OCI-LY1 (cell line): ENCODE measurements at regions not wholly inside any gene's neighbourhood (a gene's known extent, or its start where the extent isn't known, plus 50 kb on each side); places are given as distances from the start of the nearest gene placed in this dataset.

Experiments
- H2AFZ ChIP-seq: fragments of 200-600 bp; sonication (generic), shearing (Covaris generic); 2 replicates; pipeline ENCODE4 v1.6.0; 2014; ENCODE audit warnings: antibody characterized with exemption, mild to moderate bottlenecking, low read length
- H3F3A ChIP-seq: fragments of 200-600 bp; sonication (generic), shearing (Covaris generic); 2 replicates; pipeline ENCODE4 v1.6.0; 2014; ENCODE audit warnings: mild to moderate bottlenecking, antibody characterized with exemption, low read length, moderate library complexity; ENCODE audit not compliant: insufficient read depth
- H3K27ac ChIP-seq: fragments of 200-600 bp; sonication (generic); 2 replicates; pipeline ENCODE4 v1.5.1; 2014; ENCODE audit warnings: low read length, mixed run types, mild to moderate bottlenecking, low read depth; ENCODE audit not compliant: poor library complexity, severe bottlenecking
- H3K27me3 ChIP-seq: fragments of 200-600 bp; sonication (generic); 2 replicates; pipeline ENCODE4 v1.6.0; 2014; ENCODE audit warnings: antibody characterized with exemption, mild to moderate bottlenecking, low read length, moderate library complexity; ENCODE audit not compliant: insufficient read depth
- H3K36me3 ChIP-seq: fragments of 200-600 bp; sonication (generic); 2 replicates; pipeline ENCODE4 v1.6.1; 2014; ENCODE audit warnings: mild to moderate bottlenecking, antibody characterized with exemption, low read length, moderate library complexity, mixed read lengths; ENCODE audit not compliant: insufficient read depth
- H3K4me1 ChIP-seq: fragments of 200-600 bp; sonication (generic); 2 replicates; pipeline ENCODE4 v1.5.1; 2014; ENCODE audit warnings: mild to moderate bottlenecking, low read length, moderate library complexity; ENCODE audit not compliant: insufficient read depth, severe bottlenecking
- H3K4me2 ChIP-seq: fragments of 200-600 bp; sonication (generic), shearing (Covaris generic); 2 replicates; pipeline ENCODE4 v1.6.1; 2014; ENCODE audit warnings: low read length
- H3K4me3 ChIP-seq: fragments of 200-600 bp; sonication (generic); 2 replicates; pipeline ENCODE4 v1.5.1; 2014; ENCODE audit warnings: low read length, low read depth, mild to moderate bottlenecking, mixed read lengths; ENCODE audit not compliant: poor library complexity, severe bottlenecking
- H3K79me2 ChIP-seq: fragments of 200-600 bp; shearing (Covaris generic); 2 replicates; pipeline ENCODE4 v1.6.1; 2016; ENCODE audit warnings: mixed run types, low read length, mixed read lengths; ENCODE audit not compliant: insufficient read depth
- H3K9ac ChIP-seq: fragments of 200-600 bp; sonication (generic), shearing (Covaris generic); 2 replicates; pipeline ENCODE4 v1.6.1; 2014; ENCODE audit warnings: mild to moderate bottlenecking, low read length, mixed read lengths
- H3K9me2 ChIP-seq: fragments of 200-600 bp; sonication (generic), shearing (Covaris generic); 2 replicates; pipeline ENCODE4 v1.6.1; 2014; ENCODE audit warnings: low read depth, mild to moderate bottlenecking, low read length, mixed read lengths
- H3K9me3 ChIP-seq: fragments of 200-600 bp; shearing (Covaris generic); 2 replicates; pipeline ENCODE4 v1.6.1; 2014; ENCODE audit warnings: low read length, mixed read lengths
- H4K20me1 ChIP-seq: fragments of 200-600 bp; sonication (generic), shearing (Covaris generic); 2 replicates; pipeline ENCODE4 v1.6.0; 2016; ENCODE audit warnings: mild to moderate bottlenecking, low read length; ENCODE audit not compliant: insufficient read depth
- CTCF ChIP-seq: fragments of 200-600 bp; sonication (generic), shearing (Covaris generic); IDR thresholded peaks from 2 replicates; pipeline ENCODE4 v1.5.1; 2017; ENCODE audit warnings: mild to moderate bottlenecking, antibody characterized with exemption, low read length, moderate library complexity, mixed read lengths
- EZH2 ChIP-seq: fragments of 200-600 bp; sonication (generic), shearing (Covaris generic); IDR thresholded peaks from 2 replicates; pipeline ENCODE4 v1.8.0; 2017; ENCODE audit warnings: borderline replicate concordance, mixed run types, mild to moderate bottlenecking, antibody characterized with exemption, low read length, moderate library complexity, mixed read lengths

DNA sequence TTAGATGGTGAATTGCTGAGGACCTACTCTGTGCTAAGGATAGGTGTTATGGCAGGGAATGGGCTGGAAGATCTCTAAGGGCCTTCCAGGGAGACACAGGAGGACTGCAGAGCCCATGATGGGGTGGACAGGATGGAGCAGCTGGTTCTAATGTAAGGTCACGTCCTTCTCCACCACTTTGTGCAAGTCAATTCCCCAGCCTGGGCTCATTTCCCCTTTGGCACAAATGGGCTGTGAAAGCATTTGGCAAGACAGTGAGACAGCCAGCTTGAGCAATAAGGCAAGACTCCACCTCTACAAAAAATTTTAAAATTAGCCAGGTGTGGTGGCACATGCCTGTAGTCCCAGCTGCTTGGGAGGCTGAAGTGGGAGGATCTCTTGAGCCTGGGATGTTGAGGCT, 81.4 kb upstream of the THY1 start:
- no peaks in the 10 kb centered on the region for H3K79me2 ChIP-seq
- no peak for TF ChIP-seq EZH2
- TF ChIP-seq CTCF, result no peak
- H3K27ac ChIP-seq, result no peak overlapping the region
- no peak overlapping the region for H2AFZ ChIP-seq
- no peak overlapping the region for H3K9ac ChIP-seq
- no peaks in the 10 kb centered on the region for H3K36me3 ChIP-seq
- no peak overlapping the region for H3K4me3 ChIP-seq
- no peaks in the 10 kb centered on the region for H3F3A ChIP-seq
- no peaks in the 10 kb centered on the region for H3K9me3 ChIP-seq
- H4K20me1 ChIP-seq, result no peaks in the 10 kb centered on the region
- no peaks in the 10 kb centered on the region for H3K9me2 ChIP-seq
- H3K27me3 ChIP-seq, result no peaks in the 10 kb centered on the region; the same call in 1 of the 2 replicates
- no peaks in the 10 kb centered on the region for H3K4me1 ChIP-seq
- no peak overlapping the region for H3K4me2 ChIP-seq

DNA sequence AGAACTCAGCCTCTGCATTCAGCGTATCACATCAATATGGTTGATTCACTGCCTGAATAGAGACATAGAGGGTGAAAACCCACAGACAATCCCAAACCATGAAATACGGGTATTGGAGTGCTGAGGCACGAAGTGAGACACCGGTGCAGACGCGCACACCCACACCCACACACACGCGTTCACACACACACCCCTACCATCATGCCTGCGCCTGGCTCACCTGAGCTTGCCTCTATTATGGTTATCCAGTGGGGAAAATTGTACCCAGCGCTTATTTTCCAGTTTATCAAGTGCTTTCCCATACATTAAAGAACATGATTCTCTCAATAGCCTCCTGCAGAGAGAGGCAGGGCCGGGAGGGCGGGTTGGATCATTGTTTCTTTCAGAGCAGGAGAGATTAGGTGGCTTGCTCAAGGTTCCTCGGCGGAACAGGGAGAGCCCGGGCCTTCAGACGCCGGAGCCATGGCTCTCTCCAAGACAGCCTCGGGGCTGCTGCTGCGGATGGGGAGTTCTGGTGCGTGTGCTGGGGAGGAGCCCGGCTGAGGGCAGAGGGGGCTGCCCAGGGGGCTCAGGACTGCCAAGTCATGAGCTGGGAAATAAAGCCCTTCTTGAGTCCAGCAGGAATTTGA, 78.9 kb upstream of the THY1 start:
- Histone ChIP-seq H3K9ac (no peak overlapping the region), H2AFZ (no peak overlapping the region)

GRCh38 chr11:119497717-119498116, 74.7 kb upstream of the THY1 start:
- Histone ChIP-seq H3K4me3 (no peak overlapping the region), H3K27ac (no peak overlapping the region), H3K9me2 (no peaks in the 10 kb centered on the region), H3K27me3 (no peaks in the 10 kb centered on the region), H3K4me2 (no peak overlapping the region), H3K36me3 (no peaks in the 10 kb centered on the region), H3K9ac (no peak overlapping the region), H3K79me2 (no peaks in the 10 kb centered on the region), H3K9me3 (no peaks in the 10 kb centered on the region), H4K20me1 (no peaks in the 10 kb centered on the region), H3F3A (no peaks in the 10 kb centered on the region), H2AFZ (no peak overlapping the region), H3K4me1 (no peaks in the 10 kb centered on the region)
- TF ChIP-seq EZH2 (no peak), CTCF (no peak)

More for the DNA sequence above, 78.9 kb upstream of the THY1 start:
- H3K79me2 ChIP-seq, result no peaks in the 10 kb centered on the region
- H3K27ac ChIP-seq, result no peak overlapping the region
- no peaks in the 10 kb centered on the region for H3K9me2 ChIP-seq
- H4K20me1 ChIP-seq, result no peaks in the 10 kb centered on the region
- H3K4me3 ChIP-seq, result no peak overlapping the region
- H3K27me3 ChIP-seq, result no peaks in the 10 kb centered on the region; the same call in 1 of the 2 replicates
- H3K4me2 ChIP-seq, result no peak overlapping the region
- H3F3A ChIP-seq, result no peaks in the 10 kb centered on the region
- no peaks in the 10 kb centered on the region for H3K4me1 ChIP-seq
- no peak for TF ChIP-seq CTCF
- no peak for TF ChIP-seq EZH2
- no peaks in the 10 kb centered on the region for H3K9me3 ChIP-seq
- H3K36me3 ChIP-seq, result no peaks in the 10 kb centered on the region
